ENCODE measurements at regions not wholly inside any gene's neighbourhood (a gene's known extent, or its start where the extent isn't known, plus 50 kb on each side); places are given as distances from the start of the nearest gene placed in this dataset.

GRCh38 chr5:153130296-153130695 lies 360.2 kb upstream of the GRIA1 start:
- no peak for DNase-seq
- TF ChIP-seq, protein P1, sequence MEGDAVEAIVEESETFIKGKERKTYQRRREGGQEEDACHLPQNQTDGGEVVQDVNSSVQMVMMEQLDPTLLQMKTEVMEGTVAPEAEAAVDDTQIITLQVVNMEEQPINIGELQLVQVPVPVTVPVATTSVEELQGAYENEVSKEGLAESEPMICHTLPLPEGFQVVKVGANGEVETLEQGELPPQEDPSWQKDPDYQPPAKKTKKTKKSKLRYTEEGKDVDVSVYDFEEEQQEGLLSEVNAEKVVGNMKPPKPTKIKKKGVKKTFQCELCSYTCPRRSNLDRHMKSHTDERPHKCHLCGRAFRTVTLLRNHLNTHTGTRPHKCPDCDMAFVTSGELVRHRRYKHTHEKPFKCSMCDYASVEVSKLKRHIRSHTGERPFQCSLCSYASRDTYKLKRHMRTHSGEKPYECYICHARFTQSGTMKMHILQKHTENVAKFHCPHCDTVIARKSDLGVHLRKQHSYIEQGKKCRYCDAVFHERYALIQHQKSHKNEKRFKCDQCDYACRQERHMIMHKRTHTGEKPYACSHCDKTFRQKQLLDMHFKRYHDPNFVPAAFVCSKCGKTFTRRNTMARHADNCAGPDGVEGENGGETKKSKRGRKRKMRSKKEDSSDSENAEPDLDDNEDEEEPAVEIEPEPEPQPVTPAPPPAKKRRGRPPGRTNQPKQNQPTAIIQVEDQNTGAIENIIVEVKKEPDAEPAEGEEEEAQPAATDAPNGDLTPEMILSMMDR (IDR thresholded peaks at IDR 0.05) = no peak
- TF ChIP-seq POLR2A (IDR thresholded peaks at IDR 0.05) = no peak
- ATAC-seq = no peak
- H3K9me3 ChIP-seq = no peaks in the 10 kb centered on the region
- H3K27ac ChIP-seq = no peak overlapping the region
- no peaks in the 10 kb centered on the region for H3K27me3 ChIP-seq
- H3K36me3 ChIP-seq = no peaks in the 10 kb centered on the region
- H3K4me3 ChIP-seq = no peak overlapping the region
- intact Hi-C loops (cut with DNase I) = no loop called here
- H3K4me1 ChIP-seq = no peaks in the 10 kb centered on the region
- 64% methylated on average over 1 of the region's 1 CpG for WGBS (ENCODE audit: insufficient coverage, low coverage, low lambda C conversion rate, missing lambda C conversion rate)

- H3K4me1 ChIP-seq = no peaks in the 10 kb centered on the region
- H3K9me3 ChIP-seq = no peaks in the 10 kb centered on the region
- no peak overlapping the region for H3K4me3 ChIP-seq
- 29% methylated on average over 4 of the region's 4 CpGs for WGBS (ENCODE audit: insufficient coverage, low coverage, low lambda C conversion rate, missing lambda C conversion rate)
- H3K36me3 ChIP-seq = no peaks in the 10 kb centered on the region
- no peak overlapping the region for H3K27ac ChIP-seq
- no peak for TF ChIP-seq POLR2A (IDR thresholded peaks at IDR 0.05)
- TF ChIP-seq, protein P1 (IDR thresholded peaks at IDR 0.05) = no peak
- H3K27me3 ChIP-seq = no peaks in the 10 kb centered on the region
- intact Hi-C loops (cut with DNase I) = no loop called here
- ATAC-seq = no peak
- no peak for DNase-seq
Observed at GRCh38 chr5:153135411-153135810, 355.1 kb upstream of the GRIA1 start.

DNA sequence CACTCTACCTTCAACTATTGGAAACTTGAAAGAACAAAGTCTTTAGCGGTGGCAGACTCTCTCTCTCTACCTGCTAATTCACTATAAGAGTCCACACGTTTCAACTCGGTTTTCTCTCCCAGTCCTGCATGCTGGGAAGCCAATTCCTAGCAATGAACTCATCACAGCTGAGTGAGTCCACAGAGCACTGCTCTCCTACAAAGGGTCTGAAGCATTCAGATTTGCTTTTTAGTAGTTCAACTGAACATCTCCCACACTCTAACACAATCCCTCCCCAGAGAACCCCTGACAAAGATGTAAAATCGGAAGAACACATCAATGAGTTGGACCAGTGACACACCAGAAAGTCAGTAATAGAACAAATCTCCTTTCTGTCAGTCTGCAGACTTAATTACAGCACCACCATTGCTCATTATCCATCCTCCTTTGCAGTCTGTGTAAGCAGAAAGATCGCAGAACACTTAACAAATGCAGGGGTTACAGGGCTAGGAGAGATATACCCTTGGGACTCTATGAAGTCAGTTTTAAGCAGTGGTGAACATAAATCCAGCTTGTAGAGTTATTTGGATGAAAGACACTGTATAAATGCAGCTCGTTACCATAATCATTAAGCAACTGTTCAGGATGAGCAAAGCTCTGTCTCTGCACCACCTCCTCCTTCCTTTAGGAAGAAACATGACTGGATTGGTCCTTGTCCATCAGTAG lies 353.4 kb upstream of the GRIA1 start:
- Histone ChIP-seq H3K4me1 (no peaks in the 10 kb centered on the region), H3K9me3 (no peaks in the 10 kb centered on the region), H3K36me3 (no peaks in the 10 kb centered on the region), H3K27me3 (no peaks in the 10 kb centered on the region), H3K27ac (no peak overlapping the region), H3K4me3 (no peak overlapping the region)
- intact Hi-C loops (cut with DNase I) = no loop called here
- no peak for TF ChIP-seq POLR2A (IDR thresholded peaks at IDR 0.05)
- TF ChIP-seq, protein P1 (IDR thresholded peaks at IDR 0.05) = no peak
- no peak for DNase-seq
- 32% methylated on average over 5 of the region's 6 CpGs for WGBS (ENCODE audit: insufficient coverage, low coverage, low lambda C conversion rate, missing lambda C conversion rate)
- ATAC-seq = no peak

DNA sequence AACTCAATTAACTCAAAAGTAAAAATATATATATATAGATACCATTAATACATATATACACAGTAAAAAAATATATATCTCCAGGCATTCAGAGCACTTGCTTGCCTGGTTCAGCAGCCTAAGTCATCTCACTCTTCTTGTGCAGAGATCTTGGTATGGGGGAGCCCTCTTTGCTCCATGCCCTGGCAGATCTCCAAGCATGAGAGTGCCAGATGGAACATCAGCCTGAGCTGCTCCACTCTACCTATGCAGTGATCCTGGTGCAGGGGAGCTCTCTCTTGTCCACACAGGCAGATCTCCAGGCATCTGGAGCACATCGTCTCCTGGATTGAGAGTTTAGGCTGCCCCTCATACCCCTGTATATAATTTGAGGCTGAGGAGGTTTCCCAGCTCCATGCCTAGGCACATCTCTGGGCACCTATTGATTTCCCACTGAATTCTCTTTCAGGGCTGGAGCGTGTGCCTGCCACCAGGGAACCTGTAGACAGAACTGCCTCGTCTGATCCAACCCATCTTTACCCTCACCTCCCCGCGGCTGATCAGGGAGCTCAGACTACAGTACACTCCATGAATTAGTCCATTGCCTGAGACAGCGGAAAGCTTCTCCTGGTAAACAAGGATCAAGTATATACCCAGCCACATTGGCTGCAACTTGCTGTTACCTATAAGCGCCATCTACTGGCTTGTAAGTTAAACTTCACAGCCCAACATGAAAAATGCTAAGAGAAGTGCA lies 342.4 kb upstream of the GRIA1 start:
- 18% methylated on average over 7 of the region's 7 CpGs for WGBS (ENCODE audit: insufficient coverage, low coverage, low lambda C conversion rate, missing lambda C conversion rate)
- H3K36me3 ChIP-seq = no peaks in the 10 kb centered on the region
- DNase-seq (peak in 1 of 3 donors; percentile 42), ATAC-seq (peak; percentile 90 to 94 (median 93))
- H3K27ac ChIP-seq = no peak overlapping the region
- TF ChIP-seq POLR2A (IDR thresholded peaks at IDR 0.05) = no peak
- TF ChIP-seq, protein P1 (IDR thresholded peaks at IDR 0.05) = peak; percentile 49 to 85 (median 70)
- H3K9me3 ChIP-seq = peaks cover 0 to 6% (median 0%) of the 10 kb centered on the region in 4 donors
- no peak overlapping the region for H3K4me3 ChIP-seq
- intact Hi-C loops (cut with DNase I) = no loop called here
- H3K4me1 ChIP-seq = no peaks in the 10 kb centered on the region
- no peaks in the 10 kb centered on the region for H3K27me3 ChIP-seq

Data from right lobe of liver (tissue), 6 donors.